Uterus (tissue), 2 donors: ENCODE measurements at regions not wholly inside any gene's neighbourhood (a gene's known extent, or its start where the extent isn't known, plus 50 kb on each side); places are given as distances from the start of the nearest gene placed in this dataset.

ENCODE experiments used
- CTCF ChIP-seq, 4 experiments: fragments of 200-600 bp in 2 of 4; fragments of 450-650 bp in 2 of 4; sonication (generic) in 2 of 4; IDR thresholded peaks; one replicate each; pipeline ENCODE4 v1.5.1; 2016 to 2019; ENCODE audit warnings: antibody characterized with exemption in 4 of 4, mild to moderate bottlenecking in 2 of 4, moderate library complexity in 1 of 4
- POLR2A ChIP-seq, 2 donors: fragments of 450-650 bp; IDR thresholded peaks; one replicate each; pipeline ENCODE4 v1.6.1; 2016; ENCODE audit warnings: antibody characterized with exemption in 2 of 2, mild to moderate bottlenecking in 1 of 2, moderate library complexity in 1 of 2

GRCh38 chr5:175094461-175094860, 349.5 kb downstream of the DRD1 start:
- TF ChIP-seq POLR2A (IDR thresholded peaks at IDR 0.05): no peak
- no peak for TF ChIP-seq CTCF (IDR thresholded peaks at IDR 0.05)
